ENCODE measurements at regions not wholly inside any gene's neighbourhood (a gene's known extent, or its start where the extent isn't known, plus 50 kb on each side); places are given as distances from the start of the nearest gene placed in this dataset.

GRCh38 chr1:198929961-198930599 lies 291.2 kb downstream of the PTPRC start:
- no peak for TF ChIP-seq CTCF (IDR thresholded peaks at IDR 0.05; ENCODE audit: low read depth, low read length)
- no peak for TF ChIP-seq EZH2phosphoT487 (IDR thresholded peaks at IDR 0.05; ENCODE audit: low read depth)

Data from OCI-LY3 (cell line).